Left ventricle myocardium inferior (tissue), 1 donor: ENCODE measurements at regions not wholly inside any gene's neighbourhood (a gene's known extent, or its start where the extent isn't known, plus 50 kb on each side); places are given as distances from the start of the nearest gene placed in this dataset.

Experiments used
- DNase-seq: peaks from one replicate; pipeline ENCODE4 v3.0.0-alpha.2; 2020
- H3K27ac ChIP-seq: fragments of 200-600 bp; replicated peaks from 2 replicates; pipeline ENCODE4 v1.8.0; 2021
- H3K27me3 ChIP-seq: fragments of 200-600 bp; 2 replicates; pipeline ENCODE4 v1.8.0; 2021; ENCODE audit warnings: low read depth
- H3K36me3 ChIP-seq: fragments of 200-600 bp; 2 replicates; pipeline ENCODE4 v1.8.0; 2021
- H3K4me1 ChIP-seq: fragments of 200-600 bp; 2 replicates; pipeline ENCODE4 v1.8.0; 2021
- H3K4me3 ChIP-seq: fragments of 200-600 bp; 2 replicates; pipeline ENCODE4 v1.8.0; 2021; ENCODE audit warnings: mild to moderate bottlenecking, moderate library complexity
- H3K9me3 ChIP-seq: fragments of 200-600 bp; replicated peaks from 2 replicates; pipeline ENCODE4 v1.8.0; 2021
- CTCF ChIP-seq: fragments of 200-600 bp; IDR thresholded peaks from 2 replicates; pipeline ENCODE4 v1.8.0; 2021; ENCODE audit warnings: antibody characterized with exemption, mild to moderate bottlenecking, borderline replicate concordance
- intact Hi-C: fragments of 100-400 bp; cut with micrococcal nuclease; formaldehyde crosslinking; loops from one replicate; pipeline ENCODE4 v1.11.0; 2022
- donor health status: DM: no; HTN: yes; CAD: no; lungs with severe emphysema.

DNA sequence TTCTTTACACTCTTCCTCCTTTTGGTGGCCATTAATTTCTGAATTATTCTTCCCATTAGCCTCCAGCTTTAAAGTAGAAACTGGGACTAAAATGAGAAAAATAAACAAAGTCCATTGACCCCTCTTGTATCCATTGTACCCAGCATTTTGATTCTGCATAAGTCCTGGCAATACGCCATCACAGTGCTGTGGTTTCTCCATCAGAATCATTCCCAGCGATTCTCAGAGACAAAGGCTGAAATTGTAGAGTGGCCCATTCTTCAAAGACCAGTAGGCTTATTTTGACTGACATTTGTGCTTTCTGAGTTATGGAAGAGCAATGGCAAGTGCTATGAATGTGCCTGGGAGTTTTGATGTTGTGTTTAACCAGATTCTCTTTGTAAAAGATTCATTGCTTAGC is 199.3 kb upstream of the GALNT5 start:
- no peak for DNase-seq
- Histone ChIP-seq H3K9me3 (no peaks in the 10 kb centered on the region), H3K4me1 (no peaks in the 10 kb centered on the region), H3K27ac (no peak overlapping the region), H3K27me3 (no peaks in the 10 kb centered on the region), H3K36me3 (no peaks in the 10 kb centered on the region), H3K4me3 (no peak overlapping the region)
- TF ChIP-seq CTCF = no peak
- intact Hi-C loops = no loop called here

DNA sequence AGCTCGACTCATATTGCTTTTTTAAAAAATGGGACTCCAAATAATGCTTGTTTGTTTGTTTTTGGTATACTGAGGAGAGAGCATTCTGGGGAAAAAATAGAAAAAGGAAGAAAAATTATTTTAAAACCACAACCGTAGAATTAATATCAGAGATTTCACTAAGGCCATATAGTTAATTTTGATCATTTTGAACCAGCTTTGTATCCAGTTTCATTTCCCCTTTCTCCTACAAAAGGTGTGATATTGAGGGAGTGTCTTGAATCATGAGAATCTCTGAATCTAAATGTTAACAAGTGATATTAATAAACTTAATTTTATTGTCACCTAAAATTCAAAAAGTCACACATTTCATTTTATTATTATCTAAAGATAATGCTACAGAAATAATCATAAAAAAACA is 198.5 kb upstream of the GALNT5 start:
- no peaks in the 10 kb centered on the region for H3K36me3 ChIP-seq
- no peak overlapping the region for H3K27ac ChIP-seq
- no peak for DNase-seq
- H3K27me3 ChIP-seq = no peaks in the 10 kb centered on the region
- TF ChIP-seq CTCF = no peak
- no peak overlapping the region for H3K4me3 ChIP-seq
- no peaks in the 10 kb centered on the region for H3K9me3 ChIP-seq
- H3K4me1 ChIP-seq = no peaks in the 10 kb centered on the region
- intact Hi-C loops = no loop called here

DNA sequence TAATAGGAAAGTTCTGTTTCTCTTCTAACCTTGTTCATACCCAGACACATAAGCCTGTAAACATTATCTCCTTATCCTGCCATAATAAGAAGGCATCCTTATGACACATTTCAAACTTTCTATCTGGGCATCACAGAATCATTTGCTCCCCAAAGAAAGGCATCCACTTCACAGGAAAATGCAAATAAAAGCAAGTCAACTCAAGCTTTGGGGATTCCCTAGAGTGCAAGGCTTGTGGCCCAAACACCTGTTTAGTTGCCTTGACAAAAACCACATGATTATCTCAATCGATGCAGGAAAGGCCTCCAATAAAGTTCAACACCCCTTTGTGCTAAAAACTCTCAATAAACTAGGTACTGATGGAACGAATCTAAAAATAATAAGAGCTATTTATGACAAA is 195.7 kb upstream of the GALNT5 start:
- H3K27me3 ChIP-seq = no peaks in the 10 kb centered on the region
- H3K27ac ChIP-seq = no peak overlapping the region
- no peaks in the 10 kb centered on the region for H3K4me1 ChIP-seq
- intact Hi-C loops = no loop called here
- no peak for TF ChIP-seq CTCF
- no peaks in the 10 kb centered on the region for H3K9me3 ChIP-seq
- H3K4me3 ChIP-seq = no peak overlapping the region
- no peaks in the 10 kb centered on the region for H3K36me3 ChIP-seq
- DNase-seq = no peak

DNA sequence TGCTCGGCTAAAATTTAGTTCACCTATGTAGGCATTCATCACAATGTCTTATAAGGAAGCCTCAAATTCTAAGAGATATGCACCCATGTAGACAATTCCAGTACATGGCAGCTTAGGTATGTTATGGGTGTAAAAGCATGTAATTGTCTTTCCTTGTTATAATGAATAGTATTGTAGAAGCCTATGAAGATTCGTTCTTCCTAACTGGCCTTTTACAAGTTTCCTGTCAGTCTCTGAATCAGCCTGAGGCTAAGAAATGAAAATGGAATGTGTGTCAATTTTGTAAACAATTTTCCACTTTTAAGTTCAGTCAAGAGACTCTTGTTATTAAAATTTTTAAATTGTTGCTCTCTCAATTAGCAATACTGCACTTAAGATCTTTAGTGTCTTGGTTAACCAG is 189.9 kb upstream of the GALNT5 start:
- H3K27me3 ChIP-seq = no peaks in the 10 kb centered on the region
- intact Hi-C loops = no loop called here
- H3K36me3 ChIP-seq = no peaks in the 10 kb centered on the region
- no peak overlapping the region for H3K4me3 ChIP-seq
- no peak overlapping the region for H3K27ac ChIP-seq
- no peak for DNase-seq
- no peak for TF ChIP-seq CTCF
- H3K9me3 ChIP-seq = peaks cover 4% of the 10 kb centered on the region
- H3K4me1 ChIP-seq = no peaks in the 10 kb centered on the region

DNA sequence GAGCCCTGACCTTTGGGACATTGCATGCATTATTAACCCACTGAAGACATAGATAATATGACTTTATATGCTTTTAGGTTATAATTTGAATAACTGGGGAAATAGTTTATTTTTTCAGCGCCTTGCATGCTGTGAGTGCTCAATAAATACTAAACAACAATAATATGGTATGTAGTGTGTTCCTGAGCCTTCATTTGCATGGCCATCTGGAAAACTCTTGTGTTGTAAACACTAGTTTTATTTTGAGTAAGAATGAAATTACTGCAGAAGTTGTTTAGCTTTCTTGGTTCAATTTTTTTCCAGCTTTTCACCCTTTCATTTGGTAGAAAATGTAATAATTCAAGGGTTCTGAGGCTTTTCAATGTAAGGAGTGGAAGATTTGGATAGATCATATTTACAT is 189.3 kb upstream of the GALNT5 start:
- Histone ChIP-seq H3K4me1 (no peaks in the 10 kb centered on the region), H3K9me3 (peaks cover 7% of the 10 kb centered on the region), H3K4me3 (no peak overlapping the region), H3K27me3 (no peaks in the 10 kb centered on the region), H3K27ac (no peak overlapping the region), H3K36me3 (no peaks in the 10 kb centered on the region)
- intact Hi-C loops = no loop called here
- DNase-seq = no peak
- no peak for TF ChIP-seq CTCF

DNA sequence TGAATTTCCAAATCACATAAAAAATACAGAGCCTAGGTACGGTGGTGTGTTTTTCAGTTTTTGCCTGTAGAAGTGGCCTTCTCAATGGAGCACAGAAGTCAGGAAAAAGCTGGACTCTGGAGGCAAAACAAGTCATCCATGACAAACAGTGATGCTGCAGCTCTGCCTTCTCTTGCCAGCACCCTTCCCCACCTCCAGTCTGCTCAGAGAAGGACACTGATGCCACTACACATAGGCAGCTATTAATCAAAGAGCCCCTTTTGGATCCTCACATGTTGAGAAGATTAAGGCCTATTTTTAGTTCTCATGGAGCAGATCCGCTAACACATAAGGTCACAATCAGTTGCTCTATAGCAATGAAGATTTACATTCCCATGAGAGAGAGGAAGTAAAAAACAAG is 181.6 kb upstream of the GALNT5 start:
- Histone ChIP-seq H3K4me1 (no peaks in the 10 kb centered on the region), H3K36me3 (no peaks in the 10 kb centered on the region), H3K4me3 (no peak overlapping the region), H3K27me3 (no peaks in the 10 kb centered on the region), H3K9me3 (peaks cover 11% of the 10 kb centered on the region), H3K27ac (no peak overlapping the region)
- DNase-seq = no peak
- intact Hi-C loops = no loop called here
- TF ChIP-seq CTCF = no peak
